DND-41 (cell line): ENCODE measurements at regions not wholly inside any gene's neighbourhood (a gene's known extent, or its start where the extent isn't known, plus 50 kb on each side); places are given as distances from the start of the nearest gene placed in this dataset.

Source experiments
- ATAC-seq: fragments of 200-7000 bp; cut with Tn5 transposase; 3 replicates; pipeline ENCODE4 v1.9.1; 2021; ENCODE audit warnings: low read depth; ENCODE audit not compliant: insufficient read depth
- DNase-seq: peaks from one replicate; pipeline ENCODE4 v3.0.0-alpha.2; 2020
- H2AFZ ChIP-seq: 2 replicates; pipeline ENCODE4 v1.6.0; 2012; ENCODE audit warnings: low read depth, low read length
- H3K27ac ChIP-seq: 2 replicates; pipeline ENCODE4 v1.5.1; 2012; ENCODE audit warnings: low read length, inconsistent platforms
- H3K27me3 ChIP-seq: fragments of 200-600 bp; sonication (generic); 2 replicates; pipeline ENCODE4 v1.6.0; 2012; ENCODE audit warnings: low read length, mild to moderate bottlenecking, inconsistent platforms; ENCODE audit not compliant: insufficient read depth, poor library complexity
- H3K36me3 ChIP-seq: 2 replicates; pipeline ENCODE4 v1.5.1; 2012; ENCODE audit warnings: low read length, inconsistent platforms; ENCODE audit not compliant: insufficient read depth
- H3K4me1 ChIP-seq: 2 replicates; pipeline ENCODE4 v1.5.1; 2012; ENCODE audit warnings: mild to moderate bottlenecking, low read length; ENCODE audit not compliant: insufficient read depth
- H3K4me2 ChIP-seq: 2 replicates; pipeline ENCODE4 v1.6.0; 2012; ENCODE audit warnings: mild to moderate bottlenecking, moderate library complexity, low read length, inconsistent platforms; ENCODE audit not compliant: insufficient read depth
- H3K4me3 ChIP-seq, 2 experiments: fragments of 200-600 bp in 1 of 2; shearing (Covaris generic) in 1 of 2; 2 replicates each; pipeline ENCODE4 v1.5.1; 2012 to 2016; ENCODE audit warnings: inconsistent platforms in 2 of 2, low read length in 2 of 2, mild to moderate bottlenecking in 2 of 2, low read depth in 1 of 2, moderate library complexity in 1 of 2
- H3K79me2 ChIP-seq: 2 replicates; pipeline ENCODE4 v1.6.0; 2012; ENCODE audit warnings: low read length, inconsistent platforms; ENCODE audit not compliant: insufficient read depth
- H3K9ac ChIP-seq: 2 replicates; pipeline ENCODE4 v1.6.0; 2012; ENCODE audit warnings: low read depth, mild to moderate bottlenecking, inconsistent platforms, low read length, moderate library complexity
- H3K9me3 ChIP-seq: 2 replicates; pipeline ENCODE4 v1.5.1; 2012; ENCODE audit warnings: low read length, moderate library complexity, mild to moderate bottlenecking, inconsistent platforms; ENCODE audit not compliant: insufficient read depth, severe bottlenecking
- H4K20me1 ChIP-seq: 2 replicates; pipeline ENCODE4 v1.6.0; 2012; ENCODE audit warnings: low read length; ENCODE audit not compliant: insufficient read depth
- EZH2 ChIP-seq: IDR thresholded peaks from 3 replicates; pipeline ENCODE4 v1.6.1; 2012; ENCODE audit warnings: borderline replicate concordance, low read depth, mild to moderate bottlenecking, moderate library complexity, low read length, inconsistent platforms; ENCODE audit not compliant: severe bottlenecking
- TF ChIP-seq, protein P1 (sequence below): IDR thresholded peaks from 2 replicates; pipeline ENCODE4 v1.5.1; 2012; ENCODE audit warnings: borderline replicate concordance, low read length, moderate library complexity, mild to moderate bottlenecking; ENCODE audit not compliant: poor library complexity, severe bottlenecking; ENCODE audit errors: extremely low read depth

- TF ChIP-seq, protein P1, sequence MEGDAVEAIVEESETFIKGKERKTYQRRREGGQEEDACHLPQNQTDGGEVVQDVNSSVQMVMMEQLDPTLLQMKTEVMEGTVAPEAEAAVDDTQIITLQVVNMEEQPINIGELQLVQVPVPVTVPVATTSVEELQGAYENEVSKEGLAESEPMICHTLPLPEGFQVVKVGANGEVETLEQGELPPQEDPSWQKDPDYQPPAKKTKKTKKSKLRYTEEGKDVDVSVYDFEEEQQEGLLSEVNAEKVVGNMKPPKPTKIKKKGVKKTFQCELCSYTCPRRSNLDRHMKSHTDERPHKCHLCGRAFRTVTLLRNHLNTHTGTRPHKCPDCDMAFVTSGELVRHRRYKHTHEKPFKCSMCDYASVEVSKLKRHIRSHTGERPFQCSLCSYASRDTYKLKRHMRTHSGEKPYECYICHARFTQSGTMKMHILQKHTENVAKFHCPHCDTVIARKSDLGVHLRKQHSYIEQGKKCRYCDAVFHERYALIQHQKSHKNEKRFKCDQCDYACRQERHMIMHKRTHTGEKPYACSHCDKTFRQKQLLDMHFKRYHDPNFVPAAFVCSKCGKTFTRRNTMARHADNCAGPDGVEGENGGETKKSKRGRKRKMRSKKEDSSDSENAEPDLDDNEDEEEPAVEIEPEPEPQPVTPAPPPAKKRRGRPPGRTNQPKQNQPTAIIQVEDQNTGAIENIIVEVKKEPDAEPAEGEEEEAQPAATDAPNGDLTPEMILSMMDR = no peak
- no peak for TF ChIP-seq EZH2
- DNase-seq (no peak), ATAC-seq (no peak)
- no peak overlapping the region for H3K27ac ChIP-seq
- H3K36me3 ChIP-seq = no peaks in the 10 kb centered on the region
- no peaks in the 10 kb centered on the region for H3K4me1 ChIP-seq
- H3K9me3 ChIP-seq = no peaks in the 10 kb centered on the region
- no peak overlapping the region for H3K4me3 ChIP-seq
- H3K79me2 ChIP-seq = no peaks in the 10 kb centered on the region
- H3K4me2 ChIP-seq = no peak overlapping the region
- no peaks in the 10 kb centered on the region for H3K27me3 ChIP-seq
- no peaks in the 10 kb centered on the region for H4K20me1 ChIP-seq
- no peak overlapping the region for H2AFZ ChIP-seq
- no peak overlapping the region for H3K9ac ChIP-seq
These were observed 525.1 kb downstream of the LMO4 start for GRCh38 chr1:87853576-87854351.

GRCh38 chr1:87863317-87863716 is 534.6 kb downstream of the LMO4 start:
- no peak overlapping the region for H3K9ac ChIP-seq
- no peak for ATAC-seq
- no peak overlapping the region for H3K4me3 ChIP-seq
- no peak for TF ChIP-seq EZH2
- TF ChIP-seq, protein P1 = no peak
- H2AFZ ChIP-seq = no peak overlapping the region
- H4K20me1 ChIP-seq = no peaks in the 10 kb centered on the region
- no peaks in the 10 kb centered on the region for H3K79me2 ChIP-seq
- no peaks in the 10 kb centered on the region for H3K9me3 ChIP-seq
- no peaks in the 10 kb centered on the region for H3K36me3 ChIP-seq
- H3K4me1 ChIP-seq = no peaks in the 10 kb centered on the region
- no peak overlapping the region for H3K4me2 ChIP-seq
- no peaks in the 10 kb centered on the region for H3K27me3 ChIP-seq
- no peak for DNase-seq
- no peak overlapping the region for H3K27ac ChIP-seq

GRCh38 chr1:87864676-87865075 is 536.0 kb downstream of the LMO4 start:
- H4K20me1 ChIP-seq = no peaks in the 10 kb centered on the region
- H3K27me3 ChIP-seq = no peaks in the 10 kb centered on the region
- ATAC-seq (peak; percentile 59; the same call in 2 of the 3 replicates), DNase-seq (no peak)
- H2AFZ ChIP-seq = no peak overlapping the region
- TF ChIP-seq EZH2 = no peak
- TF ChIP-seq, protein P1 = no peak
- H3K27ac ChIP-seq = no peak overlapping the region
- no peaks in the 10 kb centered on the region for H3K4me1 ChIP-seq
- no peak overlapping the region for H3K9ac ChIP-seq
- H3K4me3 ChIP-seq = no peak overlapping the region
- no peak overlapping the region for H3K4me2 ChIP-seq
- no peaks in the 10 kb centered on the region for H3K36me3 ChIP-seq
- no peaks in the 10 kb centered on the region for H3K79me2 ChIP-seq
- H3K9me3 ChIP-seq = no peaks in the 10 kb centered on the region

DNA sequence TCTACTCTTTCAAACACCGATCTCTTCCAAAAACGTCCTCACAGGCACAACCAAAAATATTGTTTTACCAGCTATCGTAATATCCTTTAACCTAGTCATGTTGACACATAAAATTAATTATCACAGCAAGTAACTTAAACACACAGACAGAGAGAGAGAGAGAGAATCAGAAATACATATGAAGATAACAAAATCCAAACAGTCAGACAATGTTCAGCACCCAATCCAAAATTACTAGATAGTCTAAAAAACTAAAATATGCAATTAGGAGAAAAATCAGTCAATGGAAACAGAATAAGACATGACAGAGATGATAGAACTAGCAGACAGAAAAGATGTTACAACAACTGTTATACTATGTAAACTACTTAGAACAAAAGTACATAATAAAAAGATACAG is 537.7 kb downstream of the LMO4 start:
- H3K4me1 ChIP-seq = no peaks in the 10 kb centered on the region
- H4K20me1 ChIP-seq = no peaks in the 10 kb centered on the region
- H3K9ac ChIP-seq = no peak overlapping the region
- H3K27ac ChIP-seq = no peak overlapping the region
- H3K4me2 ChIP-seq = no peak overlapping the region
- no peak overlapping the region for H2AFZ ChIP-seq
- ATAC-seq (no peak), DNase-seq (no peak)
- no peak overlapping the region for H3K4me3 ChIP-seq
- no peaks in the 10 kb centered on the region for H3K27me3 ChIP-seq
- H3K9me3 ChIP-seq = no peaks in the 10 kb centered on the region
- H3K36me3 ChIP-seq = no peaks in the 10 kb centered on the region
- no peaks in the 10 kb centered on the region for H3K79me2 ChIP-seq
- TF ChIP-seq EZH2 = no peak
- TF ChIP-seq, protein P1 = no peak
